NOMO-1 treated with DMSO at 0.1 percent for 48 hours (cell line): ENCODE measurements at regions not wholly inside any gene's neighbourhood (a gene's known extent, or its start where the extent isn't known, plus 50 kb on each side); places are given as distances from the start of the nearest gene placed in this dataset.

ENCODE experiments used
- DNase-seq: peaks from one replicate; lab custom pipeline; 2025; ENCODE audit not compliant: unreplicated experiment; lab: John Stamatoyannopoulos, UW

GRCh38 chr4:12881945-12882584 is 602.1 kb downstream of the RAB28 start:
- no peak for DNase-seq

GRCh38 chr4:12880844-12881243 is 603.3 kb downstream of the RAB28 start:
- no peak for DNase-seq

DNA sequence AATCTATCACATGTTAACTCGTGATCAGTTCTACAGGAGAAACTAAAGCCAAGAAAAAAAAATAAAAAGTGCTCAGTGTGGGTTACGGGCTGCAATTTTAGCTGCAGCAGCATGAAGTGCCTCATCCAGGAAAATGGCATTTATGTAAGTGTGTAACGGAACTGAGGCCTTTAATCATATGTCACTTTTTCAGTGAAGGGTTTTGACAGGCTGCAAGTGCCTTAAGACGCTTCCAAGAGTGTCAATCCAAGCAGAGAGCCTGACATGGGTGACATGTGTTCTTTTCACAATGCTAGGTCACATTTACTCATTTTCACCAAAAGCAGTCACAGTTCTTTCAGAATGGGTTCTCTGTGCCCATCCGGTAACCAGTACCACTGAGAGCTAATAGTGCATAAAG is 604.6 kb downstream of the RAB28 start:
- DNase-seq = no peak

- DNase-seq = no peak
These were observed 608.4 kb downstream of the RAB28 start for GRCh38 chr4:12875640-12876243.

DNA sequence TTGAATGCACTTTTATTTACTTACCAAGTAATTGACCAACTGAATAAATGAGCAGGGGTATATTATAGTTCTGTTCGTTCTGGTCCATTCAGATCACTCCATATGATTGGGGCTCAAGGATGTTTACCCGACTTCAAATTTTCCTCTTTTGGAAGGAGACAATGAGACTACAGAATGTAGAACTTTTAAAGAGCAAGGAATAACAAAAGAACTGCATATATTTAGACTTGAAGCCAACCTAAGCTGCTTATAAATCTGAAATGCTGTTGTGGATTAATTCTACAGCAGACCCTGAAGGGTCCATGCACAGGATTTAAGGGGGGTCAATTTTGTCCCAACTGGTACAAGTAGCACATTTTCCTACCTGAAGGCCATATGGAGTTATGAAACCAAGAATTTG is 610.8 kb downstream of the RAB28 start:
- no peak for DNase-seq

- no peak for DNase-seq
These were observed 622.7 kb downstream of the RAB28 start for GRCh38 chr4:12861422-12861821.

- peak; percentile 36 for DNase-seq
These were observed 631.5 kb downstream of the RAB28 start for GRCh38 chr4:12852338-12853307.

DNA sequence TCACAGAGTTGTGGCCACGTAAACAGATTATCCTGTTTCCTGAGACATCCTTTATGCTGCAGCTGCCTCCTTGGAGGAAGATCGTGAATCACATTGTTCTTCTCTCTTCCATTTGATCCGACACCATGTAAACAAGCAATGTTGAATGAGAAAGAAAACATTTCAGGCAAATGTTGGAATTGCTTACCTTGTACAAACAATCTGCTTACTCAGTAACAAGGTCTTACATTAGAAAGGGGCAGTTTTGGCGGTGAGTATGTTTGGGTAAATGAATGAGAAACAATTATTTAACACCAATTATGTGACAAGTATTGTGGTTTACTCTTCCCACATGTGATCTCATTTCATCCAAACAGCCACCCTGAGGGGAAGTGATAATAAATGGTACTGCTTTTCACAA is 637.8 kb downstream of the RAB28 start:
- DNase-seq = no peak

DNA sequence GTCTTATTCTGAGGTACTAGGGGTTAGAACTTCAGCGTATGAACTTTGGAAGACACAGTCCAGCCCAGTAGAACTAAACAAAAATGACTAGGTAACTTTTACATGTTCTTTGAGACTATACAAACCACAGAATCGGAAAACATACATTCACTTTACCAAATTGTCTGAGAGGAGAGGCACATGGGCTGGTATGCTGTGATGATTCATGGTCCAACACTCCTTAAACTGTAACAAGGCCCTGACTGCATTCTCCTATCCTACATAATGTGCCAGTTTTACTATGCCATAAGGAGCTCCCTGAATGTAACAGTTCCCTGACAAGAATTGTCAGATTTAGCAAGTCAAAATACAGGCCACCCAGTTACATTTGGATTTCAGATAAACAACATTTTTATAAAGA is 640.0 kb downstream of the RAB28 start:
- no peak for DNase-seq

DNA sequence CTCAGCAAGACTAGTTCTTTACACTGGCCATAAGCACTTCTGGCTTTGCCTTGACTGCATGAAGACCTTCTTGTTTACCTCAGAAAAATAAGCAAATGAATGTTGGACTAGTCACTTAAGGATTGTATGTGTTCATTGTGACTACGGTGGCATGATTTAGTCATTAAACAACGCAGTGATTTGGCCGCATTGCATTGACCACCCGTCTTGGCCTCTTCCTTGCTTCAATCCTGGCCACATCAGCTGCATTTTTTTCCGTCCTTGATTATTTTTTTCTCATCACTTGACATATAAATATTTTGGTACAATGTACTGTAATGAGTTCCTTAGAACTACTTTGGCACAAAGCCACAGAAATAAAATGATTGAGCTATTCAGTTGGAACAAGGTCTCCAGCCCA is 656.2 kb downstream of the RAB28 start:
- DNase-seq = no peak

DNA sequence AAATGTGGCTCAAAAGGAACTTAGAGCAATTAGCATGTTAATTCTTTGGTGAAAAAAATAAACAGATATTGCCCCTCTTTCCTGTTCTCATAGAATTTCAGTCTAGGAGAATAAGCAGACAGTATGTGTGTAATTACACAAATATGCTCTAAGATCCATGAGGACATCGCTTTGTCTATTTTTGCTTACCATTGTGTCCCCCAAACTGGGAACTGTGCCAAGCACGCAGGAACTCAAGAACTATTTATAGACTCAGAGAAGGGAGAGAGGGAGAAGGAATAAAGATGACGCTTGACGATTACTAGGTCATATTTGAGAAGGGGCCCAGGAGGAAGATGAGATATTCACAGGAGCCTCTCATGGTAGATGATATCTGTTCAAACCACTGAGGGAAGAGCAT is 692.6 kb downstream of the RAB28 start:
- DNase-seq = no peak

- DNase-seq = no peak
These were observed 696.9 kb downstream of the RAB28 start for GRCh38 chr4:12787261-12787660.

DNA sequence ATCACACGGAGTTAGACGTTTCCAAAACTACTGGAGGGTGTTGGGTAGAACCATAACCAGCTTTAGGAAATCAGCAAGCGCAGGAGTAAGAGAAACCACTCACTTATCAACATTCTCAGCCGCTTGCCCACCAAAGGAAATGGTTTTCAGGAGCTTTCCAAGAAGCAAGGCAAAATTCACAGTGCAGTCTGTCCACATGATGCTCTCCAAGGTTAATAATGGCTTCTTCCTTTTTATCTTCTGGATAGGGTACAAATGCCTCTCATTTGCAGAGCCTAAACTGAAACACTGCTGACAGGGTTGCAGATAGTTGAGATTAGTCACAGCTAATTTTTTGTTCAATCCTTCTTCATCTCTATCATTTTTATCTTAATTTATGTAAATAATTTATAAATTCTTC is 705.4 kb downstream of the RAB28 start:
- DNase-seq = no peak

DNA sequence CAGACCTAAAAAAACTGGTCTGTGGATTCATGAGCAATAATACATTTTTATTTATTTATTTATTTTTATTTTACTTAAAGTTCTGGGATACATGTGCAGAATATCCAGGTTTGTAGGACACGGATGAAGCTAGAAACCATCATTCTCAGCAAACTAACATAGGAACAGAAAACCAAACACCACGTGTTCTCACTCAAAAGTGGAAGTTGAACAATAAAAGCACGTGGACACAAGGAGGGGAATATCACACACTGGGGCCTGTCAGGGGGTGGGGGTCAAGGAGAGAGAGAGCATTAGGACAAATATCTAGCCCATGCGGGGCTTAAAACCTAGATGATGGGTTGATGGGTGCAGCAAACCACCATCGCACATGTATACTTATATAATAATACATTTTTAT is 705.9 kb downstream of the RAB28 start:
- DNase-seq = no peak

DNA sequence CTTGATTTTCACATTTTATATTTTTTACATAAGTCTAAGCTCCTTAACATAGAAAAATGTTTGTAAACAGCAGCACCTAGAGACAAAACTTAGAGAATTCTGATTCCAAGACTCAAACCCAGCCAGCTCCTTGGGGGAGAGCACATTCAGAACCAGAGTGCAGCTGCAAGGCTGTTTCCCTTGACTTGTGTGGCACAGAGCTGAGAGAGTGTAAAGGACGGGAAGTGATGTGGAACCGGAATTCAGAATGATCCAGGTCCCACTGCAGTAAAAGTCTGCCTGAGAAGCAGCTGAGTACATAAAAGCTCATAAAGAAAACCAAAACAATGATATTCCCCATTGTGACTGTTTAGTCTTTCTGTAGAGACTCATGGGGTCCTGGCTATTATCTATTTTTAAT is 713.8 kb downstream of the RAB28 start:
- no peak for DNase-seq

DNA sequence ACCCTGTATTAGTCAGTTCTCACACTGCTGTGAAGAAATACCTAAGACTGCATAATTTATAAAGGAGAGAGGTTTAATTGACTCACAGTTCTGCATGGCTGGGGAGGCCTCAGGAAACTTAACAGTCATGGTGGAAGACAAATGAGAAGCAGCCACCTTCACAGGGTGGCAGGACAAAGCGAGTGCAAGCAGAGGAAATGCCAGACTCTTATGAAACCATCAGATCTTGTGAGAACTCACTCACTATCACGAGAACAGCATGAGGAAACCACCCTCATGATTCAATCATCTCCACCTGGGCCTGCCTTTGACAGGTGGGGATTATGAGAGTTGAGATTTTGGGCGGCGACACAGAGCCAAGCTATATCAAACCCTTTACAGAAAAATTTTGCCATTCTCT is 722.4 kb downstream of the RAB28 start:
- DNase-seq = no peak

DNA sequence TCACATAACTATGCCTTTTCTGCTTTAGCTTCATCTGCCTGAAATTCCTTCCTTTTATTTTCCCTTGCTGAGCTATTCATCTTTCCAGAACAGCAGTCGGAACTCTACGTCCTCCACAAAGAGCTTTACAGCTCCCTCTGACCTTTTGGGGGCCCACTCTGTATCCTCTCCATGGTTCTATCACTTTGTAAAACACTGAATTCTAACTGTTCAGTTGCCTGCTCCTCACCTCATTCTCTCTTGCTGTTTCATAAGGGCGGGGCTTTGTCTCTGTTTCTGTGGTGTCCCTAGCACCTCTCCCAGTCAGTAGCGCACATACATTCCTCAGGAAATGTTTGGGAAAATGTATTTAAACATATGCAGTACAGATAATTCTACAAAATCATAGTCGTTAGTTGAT is 737.0 kb downstream of the RAB28 start:
- DNase-seq = no peak

DNA sequence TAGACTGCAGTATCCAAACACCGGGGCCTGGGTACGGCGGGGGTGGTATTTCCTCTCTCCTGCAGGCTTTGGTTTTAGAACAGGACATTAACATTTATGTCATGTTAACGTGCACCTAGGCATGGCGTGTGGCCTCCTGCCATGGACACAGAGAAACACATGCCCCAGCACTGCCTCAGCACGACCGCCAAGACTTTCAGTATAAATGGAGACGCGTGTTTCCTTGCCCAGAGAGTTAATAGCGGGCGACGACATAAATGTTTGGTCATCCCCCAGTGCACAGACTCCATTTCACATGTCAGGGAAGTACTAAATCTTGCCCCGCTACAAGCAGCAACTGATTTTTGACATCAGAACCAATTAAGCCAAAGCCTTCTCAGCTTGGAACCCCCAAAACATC is 737.9 kb downstream of the RAB28 start:
- no peak for DNase-seq

GRCh38 chr4:12734586-12734985 is 749.6 kb downstream of the RAB28 start:
- no peak for DNase-seq

DNA sequence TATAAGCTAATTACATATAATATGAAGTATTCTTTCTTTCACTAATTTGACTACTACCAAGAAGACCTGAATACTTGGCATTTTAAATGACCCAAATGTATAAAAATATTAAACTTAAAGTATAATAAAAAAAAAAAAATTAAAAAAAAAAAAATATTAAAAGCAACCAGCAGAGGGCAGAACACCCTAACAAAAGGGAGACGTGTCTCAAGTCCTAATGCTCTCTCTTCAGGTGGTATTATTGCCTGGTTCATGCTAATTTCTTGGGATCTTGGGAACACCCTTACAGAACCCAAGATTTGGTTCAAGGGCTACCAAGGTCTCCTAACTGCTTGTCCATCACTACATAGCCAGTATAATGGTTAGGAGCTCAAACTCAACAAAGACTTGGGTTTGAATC is 754.8 kb downstream of the RAB28 start:
- DNase-seq = peak; percentile 3

GRCh38 chr4:12724510-12724909 is 759.6 kb downstream of the RAB28 start:
- DNase-seq = peak; percentile 5

GRCh38 chr4:12723849-12724447 is 760.2 kb downstream of the RAB28 start:
- no peak for DNase-seq
